ENCODE measurements at regions not wholly inside any gene's neighbourhood (a gene's known extent, or its start where the extent isn't known, plus 50 kb on each side); places are given as distances from the start of the nearest gene placed in this dataset.

- no peak for TF ChIP-seq MAX (IDR thresholded peaks at IDR 0.05)
- TF ChIP-seq ZNF274 (IDR thresholded peaks at IDR 0.05; ENCODE audit: borderline replicate concordance, extremely low read depth, low read length), result no peak
- no peak for TF ChIP-seq RFX5 (IDR thresholded peaks at IDR 0.05; ENCODE audit: borderline replicate concordance, low read depth, low read length)
- TF ChIP-seq POU5F1 (IDR thresholded peaks at IDR 0.05; ENCODE audit: low read depth, low read length), result no peak
- TF ChIP-seq SP2 (IDR thresholded peaks at IDR 0.05; ENCODE audit: low read length), result no peak
- no peak for TF ChIP-seq SUZ12 (IDR thresholded peaks at IDR 0.05; ENCODE audit: low read length)
- peak; percentile 68 for TF ChIP-seq TEAD4 (IDR thresholded peaks at IDR 0.05; ENCODE audit: low read depth, low read length)
- TF ChIP-seq ASH2L (IDR thresholded peaks at IDR 0.05; ENCODE audit: low read length), result no peak
- TF ChIP-seq TBP (IDR thresholded peaks at IDR 0.05; ENCODE audit: low read depth, low read length), result no peak
- TF ChIP-seq POLR2A (IDR thresholded peaks at IDR 0.05; ENCODE audit: control extremely low read depth in 1 of 2, low read depth in 2 of 2, low read length in 2 of 2), result peak in 1 of 2 experiments; percentile 53; a peak in 1 of 3 replicates
Measured at GRCh38 chr2:104213758-104214157, 640.2 kb upstream of the POU3F3 start (continued).

All from H1 (cell line).